Dermis blood vessel endothelial cell (primary cell): ENCODE measurements at regions not wholly inside any gene's neighbourhood (a gene's known extent, or its start where the extent isn't known, plus 50 kb on each side); places are given as distances from the start of the nearest gene placed in this dataset.

Experiments used
- DNase-seq: peaks from one replicate; pipeline ENCODE4 v3.0.0; 2010

DNA sequence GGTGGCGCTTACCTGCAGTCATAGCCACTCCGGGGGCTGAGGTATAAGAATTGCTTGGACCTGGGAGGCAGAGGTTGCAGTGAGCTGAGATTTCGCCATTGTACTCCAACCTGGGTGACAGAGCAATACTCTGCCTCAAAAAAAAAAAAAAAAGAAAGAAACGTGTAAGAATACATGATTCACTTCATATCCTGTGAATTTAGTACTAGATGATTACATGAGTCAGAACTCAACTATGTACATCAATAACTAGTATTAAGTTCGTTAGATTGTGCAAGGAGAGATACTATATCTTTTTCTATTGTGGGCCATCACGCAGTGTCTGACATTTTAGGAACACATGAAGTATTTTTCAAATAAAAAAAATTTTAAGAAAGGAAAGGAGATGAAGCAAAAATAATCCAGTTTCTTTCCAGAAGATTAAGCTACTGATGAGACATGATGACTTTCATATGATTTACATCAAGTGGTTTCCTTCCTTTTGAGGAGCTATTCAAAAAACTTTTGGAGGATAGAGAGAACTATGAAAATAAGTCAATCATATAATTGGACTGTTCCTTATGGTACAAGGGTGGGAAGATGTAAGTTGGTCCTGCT, 64.7 kb upstream of the EXOC1L start:
- DNase-seq, result peak; percentile 73

DNA sequence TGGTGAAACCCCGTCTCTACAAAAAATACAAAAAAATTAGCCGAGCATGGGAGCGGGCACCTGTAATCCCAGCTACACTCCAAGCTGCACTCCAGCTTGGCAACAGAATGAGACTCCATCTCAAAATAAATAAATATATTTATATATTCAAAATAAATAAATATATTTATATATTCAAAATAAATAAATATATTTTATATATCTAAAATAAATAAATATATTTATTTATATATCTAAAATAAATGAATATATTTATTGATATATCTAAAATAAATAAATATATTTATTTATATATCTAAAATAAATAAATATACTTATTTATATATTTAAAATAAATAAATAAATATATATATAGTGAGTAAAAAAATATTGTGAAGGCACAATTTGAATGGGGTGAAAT, 63.4 kb upstream of the EXOC1L start:
- DNase-seq, result no peak

DNA sequence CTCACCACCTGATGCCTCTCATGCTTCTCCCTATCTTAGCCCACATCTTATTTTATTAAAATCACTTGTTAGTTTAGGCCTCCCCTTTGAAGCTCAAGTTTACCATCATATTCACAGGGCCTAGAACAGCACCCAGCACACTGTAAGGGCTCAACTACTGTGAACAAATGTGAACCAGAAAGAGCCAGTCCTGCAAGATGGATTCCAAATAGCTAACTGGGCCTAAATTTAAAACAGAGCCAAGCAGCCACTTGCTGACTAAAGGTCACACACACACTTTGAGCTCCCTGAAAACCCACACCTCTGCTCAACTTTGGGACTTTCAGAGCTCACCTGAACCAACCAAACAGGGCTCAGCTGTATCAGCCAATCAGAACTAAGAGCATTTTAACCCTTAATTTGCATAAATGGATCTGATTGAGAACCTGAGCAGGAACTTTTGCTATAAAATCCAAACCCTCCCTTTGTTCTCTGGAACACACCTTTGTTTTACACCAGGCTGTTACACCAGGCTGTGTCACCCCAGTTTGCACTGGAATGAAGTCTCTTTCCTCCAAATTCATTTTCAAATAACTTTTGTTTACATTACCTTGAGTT, 62.1 kb upstream of the EXOC1L start:
- DNase-seq, result no peak

DNA sequence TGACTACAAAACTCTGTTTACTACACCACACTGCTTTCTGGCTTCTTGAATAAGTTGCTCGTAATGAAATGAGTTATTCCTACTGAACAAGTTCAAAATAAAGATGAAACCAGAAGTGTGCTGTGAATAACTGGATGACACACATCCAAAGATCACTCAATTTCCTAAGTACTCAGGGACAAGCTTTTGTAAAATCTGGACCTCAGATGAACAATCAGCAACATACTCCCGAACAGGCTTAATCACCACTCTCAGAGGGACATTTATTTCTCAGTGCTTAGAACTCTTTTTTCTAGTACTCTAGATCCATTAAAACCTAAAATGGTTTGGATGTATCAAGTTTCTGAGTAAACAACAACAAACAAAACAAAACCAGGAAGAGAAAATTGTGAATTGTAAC, 61.5 kb upstream of the EXOC1L start:
- peak; percentile 32 for DNase-seq

DNA sequence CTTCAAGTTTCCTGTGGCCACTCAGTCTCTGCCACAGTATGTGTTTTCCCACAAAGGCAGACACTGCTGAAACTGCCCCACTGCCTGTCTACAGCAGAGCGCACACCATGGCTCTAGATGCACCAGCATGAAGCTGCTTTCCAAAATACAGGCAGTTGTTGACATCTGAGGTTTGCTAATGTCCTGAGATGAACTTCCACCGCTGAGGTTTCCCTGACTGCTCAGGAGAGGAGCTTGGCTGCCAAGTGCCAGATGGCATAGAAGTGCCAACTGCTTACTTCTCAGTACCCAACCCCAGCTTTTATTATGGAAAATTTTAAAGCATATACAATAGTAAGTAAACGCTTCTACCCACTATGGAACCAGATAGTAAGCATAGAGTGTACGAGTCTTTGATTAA, 61.0 kb upstream of the EXOC1L start:
- no peak for DNase-seq

DNA sequence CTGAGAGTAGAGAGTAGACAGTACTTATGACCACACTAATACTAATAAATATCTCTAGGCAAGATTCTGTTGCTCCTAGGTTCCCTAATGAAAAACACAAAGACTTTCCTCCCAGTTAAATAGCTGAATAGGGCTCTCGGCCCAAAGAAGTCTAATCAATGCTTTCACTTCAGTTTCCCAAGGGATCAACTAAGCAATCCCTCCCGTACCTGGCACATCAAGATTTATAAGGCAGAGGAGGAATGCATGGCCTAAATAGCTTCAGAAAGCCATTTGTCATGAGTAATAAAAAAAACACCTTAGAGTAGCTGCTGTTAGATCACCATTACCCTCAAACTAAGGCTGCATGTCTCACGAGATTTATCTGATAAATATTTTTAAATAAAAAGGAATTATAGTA, 56.8 kb upstream of the EXOC1L start:
- no peak for DNase-seq

DNA sequence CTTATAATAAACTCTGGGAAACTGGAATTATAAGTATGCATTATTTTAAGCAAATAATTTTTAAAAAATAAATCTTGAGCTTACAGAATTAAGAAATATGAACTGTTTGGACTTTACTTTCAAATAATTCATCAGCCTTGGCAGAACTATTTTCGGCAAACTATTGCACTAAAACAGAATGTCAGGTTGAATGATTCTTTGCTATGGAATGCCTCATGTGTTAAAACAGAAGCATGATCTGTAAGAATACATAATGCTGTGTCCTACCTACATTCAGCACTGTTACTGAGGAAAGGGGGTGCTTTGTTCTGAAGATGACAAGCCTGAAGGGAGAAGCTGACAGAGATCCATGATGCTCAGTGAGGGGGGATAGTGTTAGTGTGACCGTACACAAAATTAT, 55.6 kb upstream of the EXOC1L start:
- no peak for DNase-seq

DNA sequence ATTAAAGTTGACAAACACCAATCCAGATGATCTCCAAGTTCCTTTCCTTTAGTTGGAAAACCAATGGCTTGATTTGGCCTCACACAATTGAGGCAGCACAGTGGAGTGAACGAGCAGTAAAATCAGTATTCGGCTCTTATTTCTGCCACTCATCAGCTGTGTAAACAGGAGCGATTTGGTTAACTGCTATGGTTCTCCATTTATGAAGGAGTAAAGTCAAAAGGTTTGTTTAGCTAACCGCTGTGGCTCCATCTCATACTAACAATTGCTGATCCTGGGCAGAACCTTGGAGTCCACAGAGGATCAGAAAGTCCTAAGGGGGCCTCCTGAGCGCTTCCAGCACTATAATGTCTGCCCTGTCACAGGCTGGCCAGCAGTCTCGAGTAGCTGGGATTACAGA, 54.5 kb upstream of the EXOC1L start:
- DNase-seq, result no peak

DNA sequence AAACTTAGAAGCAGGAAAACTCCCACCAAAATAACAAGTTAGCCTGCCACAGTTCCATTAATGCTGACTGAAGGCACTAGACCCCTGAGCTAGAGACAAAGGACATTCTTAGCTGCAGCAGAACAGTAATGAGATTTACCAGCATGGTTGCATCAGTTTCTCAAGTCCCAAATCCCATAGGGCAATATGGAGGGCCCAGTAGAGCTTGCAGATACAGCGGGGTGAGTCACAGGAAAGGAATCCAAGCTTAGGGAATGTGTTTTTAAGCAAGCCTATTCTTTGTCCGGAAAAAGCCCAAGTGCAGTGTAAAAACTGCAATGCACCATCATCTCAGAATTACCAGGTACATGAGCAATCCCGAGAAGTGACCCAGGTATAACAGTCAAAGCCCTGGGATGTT, 51.3 kb upstream of the EXOC1L start:
- DNase-seq, result peak; percentile 89
